ENCODE measurements at regions not wholly inside any gene's neighbourhood (a gene's known extent, or its start where the extent isn't known, plus 50 kb on each side); places are given as distances from the start of the nearest gene placed in this dataset.

- no peaks in the 10 kb centered on the region for H3K4me1 ChIP-seq (ENCODE audit: control extremely low read depth in 1 of 4, control insufficient read depth in 4 of 4, insufficient read depth in 4 of 4, low read length in 3 of 4)
- ChIA-PET POLR2A (no interaction called here), CTCF (no interaction called here)
- H3K9me3 ChIP-seq (ENCODE audit: control extremely low read depth in 1 of 5, control insufficient read depth in 4 of 5, insufficient read depth in 2 of 5, low read depth in 1 of 5, low read length in 4 of 5), result no peaks in the 10 kb centered on the region
- H3K4me3 ChIP-seq (ENCODE audit: control insufficient read depth in 1 of 7, extremely low read depth in 1 of 7, insufficient read depth in 4 of 7, low read depth in 2 of 7, low read length in 6 of 7), result no peak overlapping the region
- no peaks in the 10 kb centered on the region for H3K36me3 ChIP-seq (ENCODE audit: control insufficient read depth in 4 of 4, insufficient read depth in 4 of 4, low read length in 3 of 4)
- no CpG with 5 or more reads among the region's 1 CpG for WGBS (ENCODE audit: insufficient coverage)
- no peak for DNase-seq
- H3K27ac ChIP-seq (ENCODE audit: insufficient read depth in 1 of 2, low read depth in 1 of 2, low read length in 2 of 2, poor library complexity in 1 of 2, severe bottlenecking in 2 of 2), result no peak overlapping the region
- H3K27me3 ChIP-seq (replicated peaks in 2 of 5; ENCODE audit: control insufficient read depth in 4 of 5, insufficient read depth in 5 of 5, low read length in 4 of 5), result no peaks in the 10 kb centered on the region
Observed at GRCh38 chr4:31325300-31325699, 605.1 kb downstream of the PCDH7 start.

- DNase-seq, result no peak
- Histone ChIP-seq H3K27ac (ENCODE audit: insufficient read depth in 1 of 2, low read depth in 1 of 2, low read length in 2 of 2, poor library complexity in 1 of 2, severe bottlenecking in 2 of 2) (no peak overlapping the region), H3K36me3 (ENCODE audit: control insufficient read depth in 4 of 4, insufficient read depth in 4 of 4, low read length in 3 of 4) (no peaks in the 10 kb centered on the region), H3K4me1 (ENCODE audit: control extremely low read depth in 1 of 4, control insufficient read depth in 4 of 4, insufficient read depth in 4 of 4, low read length in 3 of 4) (no peaks in the 10 kb centered on the region), H3K27me3 (replicated peaks in 2 of 5; ENCODE audit: control insufficient read depth in 4 of 5, insufficient read depth in 5 of 5, low read length in 4 of 5) (no peaks in the 10 kb centered on the region), H3K9me3 (ENCODE audit: control extremely low read depth in 1 of 5, control insufficient read depth in 4 of 5, insufficient read depth in 2 of 5, low read depth in 1 of 5, low read length in 4 of 5) (no peaks in the 10 kb centered on the region), H3K4me3 (ENCODE audit: control insufficient read depth in 1 of 7, extremely low read depth in 1 of 7, insufficient read depth in 4 of 7, low read depth in 2 of 7, low read length in 6 of 7) (no peak overlapping the region)
- WGBS (ENCODE audit: insufficient coverage), result 97% methylated on average over 5 of the region's 6 CpGs
- ChIA-PET POLR2A (no interaction called here), CTCF (no interaction called here)
Observed at GRCh38 chr4:31327031-31327430, 606.9 kb downstream of the PCDH7 start.

DNA sequence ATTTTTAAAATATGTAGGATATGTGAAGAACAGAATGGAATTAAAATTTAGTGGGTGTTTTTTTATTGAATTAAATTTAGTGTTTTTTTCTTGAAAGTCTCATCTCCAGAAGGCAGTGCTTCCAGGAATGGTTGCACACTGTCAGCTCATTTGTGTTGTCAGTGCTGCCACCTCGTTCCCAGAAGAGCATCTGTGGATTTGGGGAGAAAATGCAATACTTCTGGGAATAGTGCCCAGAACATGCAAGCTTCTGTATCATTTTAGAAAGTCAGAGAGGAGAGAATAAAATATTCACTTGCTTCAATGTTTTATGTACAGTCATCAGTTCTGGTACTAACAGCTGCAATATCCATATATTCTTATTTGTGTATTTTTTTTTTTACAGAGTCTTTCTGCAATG is 608.8 kb downstream of the PCDH7 start:
- H3K27ac ChIP-seq (ENCODE audit: insufficient read depth in 1 of 2, low read depth in 1 of 2, low read length in 2 of 2, poor library complexity in 1 of 2, severe bottlenecking in 2 of 2), result no peak overlapping the region
- ChIA-PET POLR2A (no interaction called here), CTCF (no interaction called here)
- 80% methylated on average over 1 of the region's 1 CpG for WGBS (ENCODE audit: insufficient coverage)
- H3K4me1 ChIP-seq (ENCODE audit: control extremely low read depth in 1 of 4, control insufficient read depth in 4 of 4, insufficient read depth in 4 of 4, low read length in 3 of 4), result no peaks in the 10 kb centered on the region
- H3K9me3 ChIP-seq (ENCODE audit: control extremely low read depth in 1 of 5, control insufficient read depth in 4 of 5, insufficient read depth in 2 of 5, low read depth in 1 of 5, low read length in 4 of 5), result no peaks in the 10 kb centered on the region
- no peak for DNase-seq
- no peaks in the 10 kb centered on the region for H3K27me3 ChIP-seq (replicated peaks in 2 of 5; ENCODE audit: control insufficient read depth in 4 of 5, insufficient read depth in 5 of 5, low read length in 4 of 5)
- H3K4me3 ChIP-seq (ENCODE audit: control insufficient read depth in 1 of 7, extremely low read depth in 1 of 7, insufficient read depth in 4 of 7, low read depth in 2 of 7, low read length in 6 of 7), result no peak overlapping the region
- H3K36me3 ChIP-seq (ENCODE audit: control insufficient read depth in 4 of 4, insufficient read depth in 4 of 4, low read length in 3 of 4), result no peaks in the 10 kb centered on the region

GRCh38 chr4:31334086-31334910 is 614.1 kb downstream of the PCDH7 start:
- ChIA-PET CTCF (no interaction called here), POLR2A (no interaction called here)
- Histone ChIP-seq H3K36me3 (ENCODE audit: control insufficient read depth in 4 of 4, insufficient read depth in 4 of 4, low read length in 3 of 4) (no peaks in the 10 kb centered on the region), H3K27ac (ENCODE audit: insufficient read depth in 1 of 2, low read depth in 1 of 2, low read length in 2 of 2, poor library complexity in 1 of 2, severe bottlenecking in 2 of 2) (no peak overlapping the region), H3K27me3 (replicated peaks in 2 of 5; ENCODE audit: control insufficient read depth in 4 of 5, insufficient read depth in 5 of 5, low read length in 4 of 5) (no peaks in the 10 kb centered on the region), H3K4me1 (ENCODE audit: control extremely low read depth in 1 of 4, control insufficient read depth in 4 of 4, insufficient read depth in 4 of 4, low read length in 3 of 4) (no peaks in the 10 kb centered on the region), H3K9me3 (ENCODE audit: control extremely low read depth in 1 of 5, control insufficient read depth in 4 of 5, insufficient read depth in 2 of 5, low read depth in 1 of 5, low read length in 4 of 5) (no peaks in the 10 kb centered on the region), H3K4me3 (ENCODE audit: control insufficient read depth in 1 of 7, extremely low read depth in 1 of 7, insufficient read depth in 4 of 7, low read depth in 2 of 7, low read length in 6 of 7) (no peak overlapping the region)
- no CpG with 5 or more reads among the region's 2 CpGs for WGBS (ENCODE audit: insufficient coverage)
- DNase-seq, result no peak

DNA sequence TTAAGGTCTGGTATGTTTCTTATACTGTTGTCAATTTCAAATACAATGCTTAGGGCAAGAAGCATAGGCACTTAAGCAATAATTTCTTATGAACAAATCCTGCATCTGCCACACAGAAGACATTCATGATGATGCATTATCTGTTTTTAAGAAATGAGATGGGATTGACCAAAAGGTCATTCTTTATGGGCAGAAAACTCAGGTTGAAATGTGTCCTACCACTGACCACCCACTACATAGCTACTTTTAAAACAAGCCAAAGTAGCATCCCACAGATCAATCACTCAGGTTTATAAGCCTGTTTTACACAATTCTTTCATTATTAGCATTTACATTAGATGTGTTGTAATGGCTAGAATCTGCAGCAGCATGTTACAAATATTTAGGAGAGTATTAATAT is 617.8 kb downstream of the PCDH7 start:
- Histone ChIP-seq H3K27me3 (replicated peaks in 2 of 5; ENCODE audit: control insufficient read depth in 4 of 5, insufficient read depth in 5 of 5, low read length in 4 of 5) (no peaks in the 10 kb centered on the region), H3K36me3 (ENCODE audit: control insufficient read depth in 4 of 4, insufficient read depth in 4 of 4, low read length in 3 of 4) (no peaks in the 10 kb centered on the region), H3K9me3 (ENCODE audit: control extremely low read depth in 1 of 5, control insufficient read depth in 4 of 5, insufficient read depth in 2 of 5, low read depth in 1 of 5, low read length in 4 of 5) (peaks cover 0 to 3% (median 2%) of the 10 kb centered on the region in 5 experiments), H3K4me1 (ENCODE audit: control extremely low read depth in 1 of 4, control insufficient read depth in 4 of 4, insufficient read depth in 4 of 4, low read length in 3 of 4) (no peaks in the 10 kb centered on the region), H3K4me3 (ENCODE audit: control insufficient read depth in 1 of 7, extremely low read depth in 1 of 7, insufficient read depth in 4 of 7, low read depth in 2 of 7, low read length in 6 of 7) (no peak overlapping the region), H3K27ac (ENCODE audit: insufficient read depth in 1 of 2, low read depth in 1 of 2, low read length in 2 of 2, poor library complexity in 1 of 2, severe bottlenecking in 2 of 2) (no peak overlapping the region)
- no peak for DNase-seq
- ChIA-PET POLR2A (no interaction called here), CTCF (no interaction called here)

- ChIA-PET POLR2A (no interaction called here), CTCF (no interaction called here)
- Histone ChIP-seq H3K4me3 (ENCODE audit: control insufficient read depth in 1 of 7, extremely low read depth in 1 of 7, insufficient read depth in 4 of 7, low read depth in 2 of 7, low read length in 6 of 7) (no peak overlapping the region), H3K27ac (ENCODE audit: insufficient read depth in 1 of 2, low read depth in 1 of 2, low read length in 2 of 2, poor library complexity in 1 of 2, severe bottlenecking in 2 of 2) (no peak overlapping the region), H3K27me3 (replicated peaks in 2 of 5; ENCODE audit: control insufficient read depth in 4 of 5, insufficient read depth in 5 of 5, low read length in 4 of 5) (no peaks in the 10 kb centered on the region), H3K9me3 (ENCODE audit: control extremely low read depth in 1 of 5, control insufficient read depth in 4 of 5, insufficient read depth in 2 of 5, low read depth in 1 of 5, low read length in 4 of 5) (peaks cover 0 to 6% (median 2%) of the 10 kb centered on the region in 5 experiments), H3K36me3 (ENCODE audit: control insufficient read depth in 4 of 4, insufficient read depth in 4 of 4, low read length in 3 of 4) (no peaks in the 10 kb centered on the region), H3K4me1 (ENCODE audit: control extremely low read depth in 1 of 4, control insufficient read depth in 4 of 4, insufficient read depth in 4 of 4, low read length in 3 of 4) (no peaks in the 10 kb centered on the region)
- 88% methylated on average over 3 of the region's 4 CpGs for WGBS (ENCODE audit: insufficient coverage)
- no peak for DNase-seq
Observed at GRCh38 chr4:31341601-31342359, 621.6 kb downstream of the PCDH7 start.

DNA sequence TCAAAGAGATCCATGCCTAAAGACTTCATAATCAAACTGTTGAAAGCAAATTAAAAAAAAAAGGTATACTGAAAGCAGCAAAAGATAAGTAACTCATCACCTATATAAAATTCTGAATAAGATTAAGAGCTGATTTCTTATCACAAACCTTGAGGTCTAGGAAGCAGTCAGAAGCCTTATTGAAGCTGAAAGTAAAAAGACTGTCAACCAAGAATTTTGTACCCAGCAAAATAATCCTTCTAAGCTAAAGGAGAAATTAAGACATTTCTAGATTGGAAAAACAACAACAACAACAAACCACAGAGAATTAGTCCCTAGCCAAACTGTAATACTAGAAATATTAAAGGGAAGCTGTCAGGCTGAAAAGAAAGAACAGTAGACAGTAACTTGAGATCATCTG is 622.9 kb downstream of the PCDH7 start:
- H3K4me3 ChIP-seq (ENCODE audit: control insufficient read depth in 1 of 7, extremely low read depth in 1 of 7, insufficient read depth in 4 of 7, low read depth in 2 of 7, low read length in 6 of 7), result no peak overlapping the region
- no peak overlapping the region for H3K27ac ChIP-seq (ENCODE audit: insufficient read depth in 1 of 2, low read depth in 1 of 2, low read length in 2 of 2, poor library complexity in 1 of 2, severe bottlenecking in 2 of 2)
- no peaks in the 10 kb centered on the region for H3K4me1 ChIP-seq (ENCODE audit: control extremely low read depth in 1 of 4, control insufficient read depth in 4 of 4, insufficient read depth in 4 of 4, low read length in 3 of 4)
- H3K9me3 ChIP-seq (ENCODE audit: control extremely low read depth in 1 of 5, control insufficient read depth in 4 of 5, insufficient read depth in 2 of 5, low read depth in 1 of 5, low read length in 4 of 5), result peaks cover 0 to 6% (median 2%) of the 10 kb centered on the region in 5 experiments
- ChIA-PET POLR2A (no interaction called here), CTCF (no interaction called here)
- peak in 2 of 3 donors; percentile 1 to 2 for DNase-seq
- H3K27me3 ChIP-seq (replicated peaks in 2 of 5; ENCODE audit: control insufficient read depth in 4 of 5, insufficient read depth in 5 of 5, low read length in 4 of 5), result no peaks in the 10 kb centered on the region
- no peaks in the 10 kb centered on the region for H3K36me3 ChIP-seq (ENCODE audit: control insufficient read depth in 4 of 4, insufficient read depth in 4 of 4, low read length in 3 of 4)

Measured in common myeloid progenitor, CD34-positive (primary cell).